Mesenteric fat pad (tissue), 1 donor: ENCODE measurements at regions not wholly inside any gene's neighbourhood (a gene's known extent, or its start where the extent isn't known, plus 50 kb on each side); places are given as distances from the start of the nearest gene placed in this dataset.

Source experiments
- DNase-seq: peaks from one replicate; pipeline ENCODE4 v3.0.0-alpha.2; 2020; ENCODE audit warnings: low spot score
- donor health status: DM: yes; HTN: yes; CAD: no.

DNA sequence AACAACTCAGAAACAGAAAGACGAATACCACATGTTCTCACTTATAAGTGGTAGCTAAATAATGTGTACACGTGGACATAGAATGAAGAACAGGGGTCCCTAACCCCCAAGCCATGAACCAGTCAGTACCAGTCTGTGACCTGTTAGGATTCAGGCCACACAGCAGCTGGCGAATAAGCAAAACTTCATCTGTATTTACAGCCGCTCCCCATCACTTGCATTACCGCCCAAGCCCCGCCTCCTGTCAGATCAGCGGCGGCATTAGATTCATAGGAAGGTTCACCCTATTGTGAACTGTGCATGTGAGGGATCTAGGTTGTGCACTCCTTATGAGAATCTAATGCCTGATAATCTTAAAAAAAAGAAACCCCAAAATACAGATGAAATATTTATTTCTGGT lies 1128.7 kb downstream of the NLGN4X start:
- no peak for DNase-seq

DNA sequence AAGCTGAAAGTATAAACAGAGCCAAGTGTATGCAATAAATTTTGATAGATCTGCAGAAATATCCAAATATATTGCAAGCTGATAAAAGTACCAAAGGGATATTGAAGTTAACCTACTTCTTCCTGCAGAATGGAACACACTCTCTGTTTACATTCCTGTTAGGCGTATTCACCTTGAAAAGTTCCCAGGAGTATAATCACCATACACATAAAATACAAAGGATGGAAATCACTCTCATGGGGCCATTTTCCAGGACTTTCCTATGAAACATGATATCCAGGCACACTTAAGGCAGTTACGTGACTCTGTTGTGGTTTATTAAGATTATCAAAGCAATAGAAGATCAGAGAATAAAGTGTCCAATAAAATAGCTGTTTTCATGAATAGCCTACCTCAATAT lies 1142.3 kb downstream of the NLGN4X start:
- no peak for DNase-seq

DNA sequence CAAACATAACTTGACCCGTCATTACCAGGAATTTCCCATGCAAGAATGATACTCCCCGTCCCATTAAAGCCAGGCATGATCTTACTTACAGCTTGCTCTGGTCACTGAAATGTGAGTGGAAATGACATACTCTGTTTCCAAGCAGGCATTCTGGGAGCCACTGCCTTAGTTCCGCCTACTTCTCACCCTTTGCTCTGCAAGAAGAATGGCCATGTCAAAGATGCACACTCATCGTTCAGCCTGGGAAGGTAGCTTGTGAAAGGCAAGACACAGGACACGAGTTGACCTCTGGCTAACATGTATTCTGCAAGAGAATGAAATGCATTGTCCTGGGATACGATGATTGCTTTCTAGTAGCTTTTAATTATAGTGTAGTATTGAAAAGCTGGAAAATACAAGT lies 1144.4 kb downstream of the NLGN4X start:
- DNase-seq: no peak

DNA sequence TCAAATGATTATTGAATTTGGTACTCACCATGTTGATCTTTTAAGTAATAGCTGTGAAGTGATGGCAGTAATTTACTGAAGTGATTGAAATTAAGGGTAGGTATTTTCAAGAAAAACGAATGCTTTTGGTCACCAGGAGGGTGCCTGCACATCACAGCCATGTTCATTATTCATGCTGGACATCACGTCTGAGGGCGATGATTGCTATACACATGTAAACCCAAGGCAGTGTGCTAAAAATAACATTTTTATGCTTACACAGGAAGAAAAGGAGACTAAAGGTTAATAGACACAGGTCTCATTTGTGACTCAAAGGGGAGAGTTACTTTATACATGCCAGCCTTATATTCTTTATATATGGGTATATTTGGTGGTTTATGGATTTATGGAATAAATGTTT lies 1146.0 kb downstream of the NLGN4X start:
- DNase-seq: no peak

DNA sequence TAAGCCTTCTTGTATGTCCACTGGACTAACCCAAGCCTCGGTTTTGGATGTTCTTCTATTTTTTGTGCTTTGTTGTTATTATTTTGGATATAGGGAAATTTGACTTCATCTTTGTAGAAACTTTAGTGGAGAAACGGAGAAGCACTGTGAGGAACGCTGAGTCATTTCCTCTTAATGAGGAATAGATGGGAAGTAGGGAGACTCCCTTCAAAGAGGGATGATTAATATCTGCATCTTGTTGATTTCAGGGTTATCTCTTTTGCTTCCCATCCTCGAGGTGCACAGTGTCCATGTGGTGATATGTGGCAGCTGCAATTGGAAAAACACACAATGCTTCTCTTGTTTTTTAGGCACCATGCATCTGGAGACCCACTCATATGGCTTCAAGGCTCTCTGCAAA lies 1147.9 kb downstream of the NLGN4X start:
- DNase-seq: no peak

DNA sequence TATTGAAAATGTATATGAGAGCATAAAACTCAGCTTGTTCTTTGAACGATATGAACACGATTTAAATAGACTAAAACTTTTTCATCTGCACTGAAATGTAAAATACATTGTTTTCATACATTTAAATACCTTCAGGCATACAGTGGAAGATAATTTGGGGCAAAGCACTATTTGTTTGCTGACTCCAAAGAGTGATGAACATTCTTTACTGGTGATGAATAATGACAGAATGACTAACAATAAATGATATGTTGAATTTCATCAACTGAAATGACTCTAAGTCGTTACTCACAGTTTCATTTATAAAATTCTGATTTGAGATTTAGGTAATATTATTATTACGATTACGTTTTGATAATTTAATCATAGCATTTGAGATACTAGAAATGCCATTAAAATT lies 1160.1 kb downstream of the NLGN4X start:
- DNase-seq: no peak

DNA sequence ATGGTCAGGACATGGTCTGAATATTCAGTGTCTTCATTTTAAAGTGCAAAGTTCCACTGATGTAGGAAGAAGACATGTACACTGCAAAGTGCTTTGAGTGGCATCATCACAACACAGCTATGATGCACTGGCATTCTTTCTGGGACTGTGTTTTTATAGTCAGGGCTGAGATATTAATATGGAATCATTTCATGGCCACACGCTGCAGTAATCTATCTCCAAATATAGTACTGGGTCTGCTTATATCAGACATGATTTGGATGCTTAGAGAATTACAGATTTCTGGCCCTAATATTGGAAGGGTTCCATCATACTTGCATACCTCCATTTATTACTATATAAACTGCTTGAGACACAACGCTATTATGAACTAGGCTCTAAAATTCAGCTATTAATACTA lies 1170.9 kb downstream of the NLGN4X start:
- no peak for DNase-seq

DNA sequence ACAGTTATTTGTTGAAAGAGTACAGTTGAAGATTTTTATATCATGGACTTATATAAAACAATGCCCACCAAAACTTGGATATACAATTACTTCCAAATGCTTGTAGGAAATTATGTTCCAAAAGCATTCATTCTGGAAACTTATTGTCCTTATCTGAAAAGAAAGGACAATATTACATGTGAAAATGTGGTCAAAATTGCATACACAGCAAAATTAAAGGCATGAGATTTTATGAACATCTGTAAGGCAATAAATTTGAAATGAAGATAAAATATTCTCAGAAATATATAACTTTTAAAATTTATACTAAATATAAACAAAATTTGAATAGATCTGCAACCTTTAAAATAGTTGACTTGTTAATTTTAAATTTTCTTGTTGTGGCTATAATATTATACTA lies 1173.8 kb downstream of the NLGN4X start:
- DNase-seq: no peak

DNA sequence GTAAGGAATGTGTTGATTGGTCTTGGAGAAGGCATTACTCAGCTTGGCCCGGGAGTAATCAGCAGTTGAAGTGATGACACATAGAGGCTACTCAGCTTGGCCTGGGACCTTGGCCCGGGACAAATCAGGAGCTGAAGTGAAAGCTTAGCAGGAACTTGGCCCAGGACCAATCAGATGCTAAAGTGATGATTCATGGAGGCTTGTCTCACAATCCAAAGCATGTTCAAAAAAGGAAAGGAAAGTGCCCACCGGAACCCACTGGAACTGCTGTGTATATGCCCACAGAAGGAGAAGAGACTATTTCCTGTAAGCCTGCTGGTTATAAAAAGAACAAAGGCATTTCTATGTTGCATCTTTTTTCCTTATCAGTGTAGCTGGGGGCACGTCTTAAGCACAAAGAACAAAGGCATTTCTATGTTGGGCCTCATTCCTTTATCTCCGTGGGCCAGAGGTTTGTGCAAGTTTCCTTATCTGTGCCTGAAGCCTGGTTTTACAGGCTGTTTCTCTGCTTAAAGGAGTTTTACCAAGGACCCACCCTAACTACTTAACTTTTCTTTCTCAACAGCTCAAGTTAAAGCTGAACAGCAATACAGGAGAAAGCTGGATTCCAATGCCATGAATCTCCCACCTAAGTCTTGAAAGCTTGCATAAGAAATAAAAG lies 1176.7 kb downstream of the NLGN4X start:
- no peak for DNase-seq

DNA sequence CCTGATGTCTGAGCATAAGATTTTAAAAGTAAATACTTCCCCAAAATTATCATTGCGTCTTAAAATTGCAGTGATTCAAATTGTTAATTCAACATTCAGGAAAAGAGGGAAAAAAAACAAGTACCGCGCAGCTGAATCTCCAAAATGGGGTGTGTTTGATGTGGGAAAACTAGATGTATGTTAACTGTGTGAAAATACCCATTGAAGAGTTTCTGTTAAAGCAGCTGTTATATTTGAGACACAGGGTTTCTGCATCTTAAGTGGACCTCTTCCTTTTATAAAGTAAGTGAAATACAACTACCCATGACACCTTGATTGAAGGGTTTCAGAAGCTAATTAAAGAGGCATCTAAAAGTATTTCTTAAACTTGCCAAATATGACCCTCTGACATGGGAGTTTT lies 1186.1 kb downstream of the NLGN4X start:
- no peak for DNase-seq

DNA sequence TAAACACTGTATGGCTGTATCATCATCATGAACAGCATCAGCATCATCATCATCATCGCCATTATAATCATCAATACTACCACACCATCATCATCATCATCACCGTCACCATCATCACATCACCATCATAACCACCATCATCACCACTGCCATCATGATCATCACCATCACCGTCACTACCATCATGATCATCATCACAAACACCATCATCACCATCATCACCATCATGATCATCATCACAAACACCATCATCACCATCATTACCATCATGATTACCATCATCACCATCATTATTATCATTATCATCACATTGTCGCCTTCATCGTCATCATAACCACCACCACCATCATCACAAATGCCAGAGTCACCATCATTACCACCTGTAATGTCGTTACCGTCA lies 1196.9 kb downstream of the NLGN4X start:
- no peak for DNase-seq

DNA sequence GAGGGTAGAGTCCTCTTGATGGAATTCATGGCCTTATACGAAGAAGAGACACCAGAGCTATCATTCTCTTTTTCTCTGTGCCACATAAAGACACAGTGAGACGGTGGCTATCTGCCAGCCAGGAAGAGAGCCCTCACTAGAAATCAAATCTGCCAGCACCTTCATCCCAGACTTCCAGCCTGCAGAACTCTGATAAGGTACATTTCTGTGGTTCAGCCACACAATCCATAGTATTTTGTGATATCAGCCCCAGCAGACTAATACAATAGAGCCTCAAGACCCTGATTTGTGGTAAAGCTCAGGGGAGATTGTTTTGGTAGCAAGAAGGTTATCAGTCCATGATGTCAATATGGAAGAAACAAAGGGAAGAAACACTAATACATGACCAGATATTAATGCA lies 1213.2 kb downstream of the NLGN4X start:
- DNase-seq: no peak

DNA sequence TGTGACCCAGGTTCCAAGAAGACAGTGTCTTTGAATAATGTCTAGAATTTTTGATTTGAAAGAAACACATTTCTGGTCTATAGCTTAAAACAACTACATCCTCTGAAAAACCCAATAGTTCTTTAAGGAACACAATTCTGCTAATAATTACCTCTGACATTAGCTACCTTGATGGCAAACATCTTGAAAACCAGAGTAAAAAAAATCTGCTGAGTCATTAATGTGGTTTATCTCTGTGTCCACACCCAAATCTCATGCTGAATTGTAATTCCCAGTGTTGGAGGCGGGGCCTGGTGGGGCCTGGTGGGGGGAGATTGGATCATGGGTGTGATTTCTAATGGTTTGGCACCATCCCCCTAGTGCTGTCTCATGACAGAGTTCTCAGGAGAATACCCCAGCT lies 1233.8 kb downstream of the NLGN4X start:
- DNase-seq: no peak

DNA sequence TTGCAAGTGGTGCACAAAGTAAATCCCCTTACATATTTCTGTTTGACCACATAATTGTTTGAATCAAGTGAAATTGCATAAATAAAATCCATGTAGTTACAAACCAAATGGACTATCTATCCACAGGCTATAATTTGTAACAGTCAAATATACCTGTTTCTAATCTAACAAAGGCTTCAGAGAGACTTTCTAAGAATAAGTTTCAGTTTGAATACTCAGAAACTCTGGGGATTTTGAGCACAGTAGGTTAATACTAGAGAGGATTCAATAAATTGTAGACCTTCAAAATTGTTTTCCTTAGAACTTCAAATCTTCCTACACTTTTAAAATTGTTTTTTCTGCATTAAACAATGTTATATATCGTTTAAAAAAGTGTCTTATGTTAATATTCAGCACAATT lies 1250.1 kb downstream of the NLGN4X start:
- no peak for DNase-seq

DNA sequence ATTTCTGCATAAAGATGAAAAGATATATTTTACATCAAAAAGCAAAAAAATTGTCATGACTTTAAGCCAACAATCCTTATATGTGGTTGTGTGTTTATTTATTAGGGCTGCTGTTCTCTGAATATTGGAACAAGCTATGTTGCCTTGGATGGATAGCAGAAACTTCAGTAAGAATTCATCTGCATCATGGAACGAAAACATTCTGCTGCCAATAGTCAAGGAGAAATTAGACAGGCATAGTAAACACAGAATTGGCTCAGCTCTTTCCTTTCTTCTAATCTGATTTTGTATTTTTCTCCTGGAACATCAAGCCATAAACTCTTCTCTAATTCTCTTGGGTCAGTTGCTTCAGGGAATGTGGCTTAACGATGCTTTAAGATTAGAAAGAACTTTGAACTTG lies 1257.0 kb downstream of the NLGN4X start:
- no peak for DNase-seq

DNA sequence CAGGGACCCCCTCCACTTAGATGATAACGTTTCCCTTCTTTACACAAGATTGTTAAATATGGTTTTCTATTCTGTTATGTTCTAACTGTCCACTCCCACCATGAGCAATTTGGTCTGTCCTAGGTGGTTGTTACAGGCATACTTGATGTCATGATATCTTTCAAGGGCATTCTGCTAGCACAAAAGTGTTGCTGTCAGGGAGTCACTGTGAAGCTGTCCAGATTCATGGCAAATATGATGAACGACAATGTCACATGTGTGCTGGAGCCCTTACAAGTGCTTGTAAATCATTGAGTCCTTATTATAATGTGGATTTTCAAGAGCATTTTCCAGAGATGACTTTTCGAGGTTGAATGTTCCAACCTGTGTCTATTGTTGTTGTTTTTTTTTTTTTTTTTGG lies 1250.7 kb upstream of the PRKX start:
- no peak for DNase-seq

DNA sequence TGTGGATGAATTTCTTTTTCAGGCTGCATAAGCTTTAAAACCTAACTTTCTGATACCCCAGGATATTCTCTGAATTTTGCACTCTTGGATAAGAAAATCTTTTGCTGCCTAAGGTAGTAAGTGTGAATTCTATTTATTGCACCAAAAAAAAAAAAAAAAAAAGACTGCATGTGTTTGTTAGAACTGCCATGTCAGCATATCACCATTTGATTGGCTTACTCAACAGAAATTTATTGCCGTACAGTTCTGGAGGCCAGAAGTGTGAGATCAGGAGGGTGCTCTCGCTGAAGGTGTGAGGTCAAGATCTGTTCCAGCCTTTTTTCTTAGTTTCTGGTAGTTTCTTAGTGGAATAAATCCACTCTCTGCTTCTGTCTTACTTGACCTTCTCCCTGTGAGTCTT lies 1250.0 kb upstream of the PRKX start:
- DNase-seq: no peak

DNA sequence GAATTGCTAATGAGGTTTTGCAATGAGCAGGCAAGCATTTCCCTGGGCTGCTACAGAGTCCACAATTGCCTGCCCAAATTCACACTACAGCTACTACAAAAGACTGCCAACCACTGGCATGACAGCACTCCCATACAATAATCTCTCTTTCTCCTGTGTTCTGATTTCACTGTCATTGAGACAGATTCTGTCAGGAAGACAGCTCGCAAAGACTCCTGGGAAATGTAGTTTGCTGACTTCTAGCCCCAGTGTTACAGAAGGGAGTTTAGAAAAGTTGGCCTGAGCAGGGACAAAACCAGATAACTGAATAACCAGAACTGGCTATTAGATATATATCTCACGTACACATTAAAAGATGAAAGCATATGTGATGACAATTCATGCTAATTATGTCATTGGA lies 1231.3 kb upstream of the PRKX start:
- no peak for DNase-seq

DNA sequence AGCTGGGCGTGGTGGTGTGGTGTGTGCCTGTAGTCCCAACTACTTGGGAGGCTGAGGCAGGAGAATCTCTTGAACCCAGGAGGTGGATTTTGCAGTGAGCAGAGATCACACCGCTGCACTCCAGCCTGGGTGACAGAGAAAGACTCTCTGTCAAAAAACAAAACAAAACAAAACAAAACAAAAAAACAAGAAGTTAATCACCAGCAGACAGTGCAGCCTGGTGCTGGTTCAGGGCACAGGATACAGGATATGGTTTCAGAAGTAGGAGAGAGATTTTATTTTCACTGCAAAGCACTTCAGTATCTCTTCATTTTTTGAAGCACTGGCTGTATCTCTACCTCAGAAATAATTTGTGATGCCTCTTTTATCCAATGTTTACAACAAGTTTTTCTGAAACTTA lies 1222.9 kb upstream of the PRKX start:
- no peak for DNase-seq

DNA sequence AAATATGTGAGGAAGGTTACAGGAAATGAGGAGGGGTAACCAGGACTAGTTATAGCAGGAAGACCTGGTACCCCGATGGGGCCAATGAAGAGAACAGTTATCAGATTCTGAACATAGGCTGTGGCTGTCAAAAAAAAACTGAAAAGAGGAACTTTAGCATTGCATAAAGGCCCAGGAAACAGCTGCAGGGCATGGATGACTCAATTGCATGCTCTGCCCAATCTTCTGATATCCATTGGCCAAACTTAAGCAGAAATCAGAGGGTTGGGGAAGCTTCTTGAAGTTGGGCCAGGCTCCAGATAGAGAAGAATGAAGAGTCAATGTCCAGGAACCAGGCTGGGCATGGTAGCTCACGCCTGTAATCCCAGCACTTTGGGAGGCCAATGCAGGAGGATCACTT lies 1222.4 kb upstream of the PRKX start:
- no peak for DNase-seq

DNA sequence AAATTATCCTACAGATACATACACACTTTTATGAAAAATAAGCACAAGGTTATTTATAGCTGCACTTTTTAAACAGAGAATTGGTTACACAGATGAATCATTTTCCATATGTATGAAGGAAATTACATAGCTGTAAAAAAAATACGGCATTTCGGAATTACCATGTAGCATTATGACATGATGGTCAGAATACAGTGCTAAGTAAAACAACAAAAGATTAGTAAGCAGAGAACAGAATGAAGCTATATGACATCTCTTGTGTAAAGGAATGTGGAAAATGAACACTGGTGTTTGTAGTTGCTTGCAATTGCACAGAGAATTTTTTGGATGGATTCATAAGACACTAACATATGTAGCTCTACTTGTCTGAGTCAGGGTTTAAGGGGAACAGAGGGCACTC lies 1222.0 kb upstream of the PRKX start:
- no peak for DNase-seq

DNA sequence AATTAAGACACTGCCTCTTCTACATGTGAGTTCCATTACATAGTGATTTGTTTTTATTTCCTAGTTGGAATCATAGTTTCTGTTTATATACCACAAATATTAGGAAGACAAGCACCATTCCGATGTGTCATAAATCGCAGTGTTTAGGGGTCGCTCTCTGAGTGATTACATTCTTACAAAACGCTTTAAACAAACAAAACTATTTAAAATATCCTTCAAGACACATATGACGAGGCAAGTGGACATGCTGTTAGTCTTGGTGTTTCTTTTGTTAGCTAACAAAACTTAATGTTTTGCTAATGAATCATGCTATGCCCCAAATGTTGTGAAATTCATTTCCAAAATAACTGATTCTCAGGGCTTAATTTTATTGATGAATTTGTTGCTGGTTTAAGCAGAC lies 1219.3 kb upstream of the PRKX start:
- no peak for DNase-seq

DNA sequence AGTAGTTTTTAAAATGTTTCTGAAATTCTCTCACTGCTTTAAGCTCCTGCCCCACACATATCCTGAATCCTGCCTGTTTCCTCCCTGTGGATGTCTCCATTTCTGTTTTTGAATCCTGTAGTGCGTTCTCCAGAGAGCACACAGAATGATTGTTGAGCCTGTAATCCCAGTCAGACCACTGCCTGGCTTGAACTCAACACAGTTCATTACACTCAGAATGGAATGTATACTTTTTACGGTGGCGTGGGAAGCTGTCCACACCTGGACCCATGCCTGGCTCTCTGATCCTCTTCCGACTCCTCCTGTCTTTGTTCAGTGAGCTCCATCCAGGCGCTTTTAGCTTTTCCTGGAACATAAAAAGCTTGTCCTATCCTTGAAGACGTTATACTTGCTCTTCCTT lies 1217.0 kb upstream of the PRKX start:
- DNase-seq: no peak

DNA sequence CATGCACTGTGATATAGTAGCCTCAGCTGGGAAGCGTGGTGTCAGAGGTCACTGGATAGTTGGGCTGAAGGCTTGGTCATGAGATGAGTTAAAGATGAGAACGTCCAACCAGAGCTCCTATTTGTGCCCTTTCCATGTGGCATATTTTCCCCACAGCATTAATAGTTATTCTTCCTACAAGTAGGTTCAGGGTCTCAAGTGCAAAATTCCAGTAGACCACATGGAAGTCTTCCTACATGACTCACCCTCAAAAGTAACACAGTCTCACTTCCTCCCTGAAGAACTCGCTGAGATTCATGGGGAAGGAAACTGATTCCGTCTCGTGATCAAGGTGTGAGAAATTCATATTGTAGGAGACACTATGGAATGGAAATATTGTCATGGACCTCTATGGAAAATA lies 1212.5 kb upstream of the PRKX start:
- DNase-seq: no peak
